ENCODE measurements at regions not wholly inside any gene's neighbourhood (a gene's known extent, or its start where the extent isn't known, plus 50 kb on each side); places are given as distances from the start of the nearest gene placed in this dataset.

GRCh38 chr20:60953321-60953720, 298.7 kb upstream of the CDH4 start:
- TF ChIP-seq CTCF (IDR thresholded peaks at IDR 0.05): no peak
- Histone ChIP-seq H3K4me1 (no peaks in the 10 kb centered on the region), H3K27me3 (ENCODE audit: low read depth) (no peaks in the 10 kb centered on the region), H3K27ac (no peak overlapping the region), H3K36me3 (no peaks in the 10 kb centered on the region), H3K4me3 (no peak overlapping the region), H3K9me3 (no peaks in the 10 kb centered on the region)
- intact Hi-C loops (cut with DNase I): no loop called here
- ATAC-seq (no peak), DNase-seq (no peak)

DNA sequence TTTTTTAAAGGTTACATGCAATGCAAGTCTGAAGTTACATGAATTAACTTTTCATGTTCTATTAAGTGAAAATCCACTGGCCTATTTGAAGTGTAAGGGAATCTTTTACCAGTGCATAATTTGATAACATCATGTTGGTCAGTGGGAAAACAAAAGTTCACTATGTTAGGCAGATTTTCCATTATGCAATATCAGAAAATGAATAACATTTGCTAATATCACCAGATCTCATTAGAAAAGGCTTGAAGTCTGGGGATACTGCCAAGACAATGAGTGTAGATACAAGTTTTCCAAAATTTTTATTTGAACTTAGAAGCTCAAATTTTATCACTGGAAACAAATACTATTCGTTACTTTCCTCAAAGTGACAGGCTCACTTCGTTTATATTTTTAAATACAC, 296.4 kb upstream of the CDH4 start:
- Histone ChIP-seq H3K27me3 (ENCODE audit: low read depth) (no peaks in the 10 kb centered on the region), H3K4me1 (no peaks in the 10 kb centered on the region), H3K9me3 (no peaks in the 10 kb centered on the region), H3K27ac (no peak overlapping the region), H3K36me3 (no peaks in the 10 kb centered on the region), H3K4me3 (no peak overlapping the region)
- intact Hi-C loops (cut with DNase I): no loop called here
- DNase-seq (no peak), ATAC-seq (no peak)
- TF ChIP-seq CTCF (IDR thresholded peaks at IDR 0.05): no peak

DNA sequence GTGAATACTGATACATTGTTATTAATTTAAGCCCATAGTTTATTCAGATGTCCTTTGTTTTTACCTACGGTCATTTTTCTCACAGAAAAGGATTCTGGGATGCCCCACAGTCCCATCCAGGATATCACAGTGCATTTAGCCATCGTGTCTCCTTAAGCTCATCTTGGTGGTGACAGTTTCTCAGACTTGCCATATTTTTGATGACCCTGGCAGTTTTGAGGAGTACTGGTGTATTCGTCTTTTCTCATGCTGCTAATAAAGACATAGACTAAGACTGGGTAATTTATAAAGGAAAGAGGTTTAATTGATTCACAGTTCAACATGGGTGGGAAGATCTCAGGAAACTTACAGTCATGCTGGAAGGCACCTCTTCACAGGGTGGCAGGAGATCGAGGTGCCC, 295.9 kb upstream of the CDH4 start:
- Histone ChIP-seq H3K36me3 (no peaks in the 10 kb centered on the region), H3K9me3 (no peaks in the 10 kb centered on the region), H3K27ac (no peak overlapping the region), H3K4me3 (no peak overlapping the region), H3K27me3 (ENCODE audit: low read depth) (no peaks in the 10 kb centered on the region), H3K4me1 (no peaks in the 10 kb centered on the region)
- intact Hi-C loops (cut with DNase I): no loop called here
- TF ChIP-seq CTCF (IDR thresholded peaks at IDR 0.05): no peak
- DNase-seq (no peak), ATAC-seq (no peak)

GRCh38 chr20:60957621-60958020, 294.4 kb upstream of the CDH4 start:
- H3K36me3 ChIP-seq: no peaks in the 10 kb centered on the region
- no peaks in the 10 kb centered on the region for H3K4me1 ChIP-seq
- no peak for DNase-seq
- no peak overlapping the region for H3K4me3 ChIP-seq
- no peak for ATAC-seq
- H3K27ac ChIP-seq: no peak overlapping the region
- no peaks in the 10 kb centered on the region for H3K27me3 ChIP-seq (ENCODE audit: low read depth)
- no peak for TF ChIP-seq CTCF (IDR thresholded peaks at IDR 0.05)
- intact Hi-C loops (cut with DNase I): no loop called here
- H3K9me3 ChIP-seq: no peaks in the 10 kb centered on the region

DNA sequence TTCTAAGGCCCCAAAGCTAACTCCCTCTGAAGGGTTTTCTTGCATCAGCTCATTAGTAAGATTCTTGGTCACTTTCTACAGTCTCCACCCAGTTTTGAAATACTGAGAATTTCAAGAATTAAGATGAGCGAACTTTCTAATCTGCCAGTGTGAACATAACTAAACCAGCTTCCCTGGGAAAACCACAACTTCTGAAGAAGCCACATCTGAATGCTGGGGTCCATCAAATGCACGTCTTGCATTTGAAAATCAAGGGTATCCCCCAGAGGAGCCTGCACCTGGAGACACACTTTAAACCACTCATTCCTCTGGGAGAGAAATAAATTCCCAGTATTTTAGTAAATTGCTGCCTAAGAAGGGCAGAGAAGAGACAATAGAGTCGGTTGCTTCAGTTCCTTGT, 292.1 kb upstream of the CDH4 start:
- no peak for ATAC-seq
- DNase-seq: no peak
- Histone ChIP-seq H3K27me3 (ENCODE audit: low read depth) (no peaks in the 10 kb centered on the region), H3K36me3 (no peaks in the 10 kb centered on the region), H3K4me3 (no peak overlapping the region), H3K27ac (no peak overlapping the region), H3K9me3 (no peaks in the 10 kb centered on the region), H3K4me1 (no peaks in the 10 kb centered on the region)
- intact Hi-C loops (cut with DNase I): no loop called here
- TF ChIP-seq CTCF (IDR thresholded peaks at IDR 0.05): no peak

DNA sequence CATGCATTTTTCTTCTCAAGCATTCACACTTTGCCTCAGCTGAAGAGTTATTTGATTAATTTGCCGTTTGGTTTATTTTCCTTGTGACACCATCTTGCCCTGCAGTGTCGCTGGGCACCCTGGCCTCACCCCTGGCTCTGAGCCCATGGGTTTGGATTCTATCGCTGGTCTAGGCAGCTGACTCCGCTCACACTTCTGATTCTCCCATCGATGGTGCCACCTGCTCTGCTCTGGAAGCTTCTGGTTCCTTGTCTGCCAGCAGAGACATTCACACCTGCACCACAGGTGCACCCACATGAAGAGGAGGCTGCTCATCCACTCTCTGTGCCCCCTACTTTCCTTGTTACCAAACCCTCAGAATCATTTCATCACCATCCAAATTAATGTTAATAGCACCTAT, 291.6 kb upstream of the CDH4 start:
- ATAC-seq: no peak
- no peak for DNase-seq
- H3K27me3 ChIP-seq (ENCODE audit: low read depth): no peaks in the 10 kb centered on the region
- no peaks in the 10 kb centered on the region for H3K4me1 ChIP-seq
- no peaks in the 10 kb centered on the region for H3K36me3 ChIP-seq
- no peak overlapping the region for H3K27ac ChIP-seq
- no peaks in the 10 kb centered on the region for H3K9me3 ChIP-seq
- intact Hi-C loops (cut with DNase I): no loop called here
- TF ChIP-seq CTCF (IDR thresholded peaks at IDR 0.05): no peak
- H3K4me3 ChIP-seq: no peak overlapping the region
